ENCODE measurements at regions not wholly inside any gene's neighbourhood (a gene's known extent, or its start where the extent isn't known, plus 50 kb on each side); places are given as distances from the start of the nearest gene placed in this dataset.

GRCh38 chr13:33642374-33643065 lies 175.4 kb upstream of the RFC3 start:
- H3K36me3 ChIP-seq = no peaks in the 10 kb centered on the region
- TF ChIP-seq POLR2A (IDR thresholded peaks at IDR 0.05) = no peak
- peak in 1 of 3 donors; percentile 53 for TF ChIP-seq POLR2AphosphoS5 (IDR thresholded peaks at IDR 0.05)
- H3K4me1 ChIP-seq = peaks cover 35% of the 10 kb centered on the region

GRCh38 chr13:33644581-33645543 lies 173.1 kb upstream of the RFC3 start:
- Histone ChIP-seq H3K27me3 (no peaks in the 10 kb centered on the region), H3K36me3 (no peaks in the 10 kb centered on the region), H3K9me3 (no peaks in the 10 kb centered on the region), H3K4me1 (peaks cover 29% of the 10 kb centered on the region), H3K4me3 (no peak overlapping the region), H3K27ac (peak overlapping the region; percentile 57)
- TF ChIP-seq EP300 (IDR thresholded peaks at IDR 0.05) = no peak
- TF ChIP-seq POLR2AphosphoS5 (IDR thresholded peaks at IDR 0.05) = peak in 1 of 3 donors; percentile 69
- TF ChIP-seq, protein P1, sequence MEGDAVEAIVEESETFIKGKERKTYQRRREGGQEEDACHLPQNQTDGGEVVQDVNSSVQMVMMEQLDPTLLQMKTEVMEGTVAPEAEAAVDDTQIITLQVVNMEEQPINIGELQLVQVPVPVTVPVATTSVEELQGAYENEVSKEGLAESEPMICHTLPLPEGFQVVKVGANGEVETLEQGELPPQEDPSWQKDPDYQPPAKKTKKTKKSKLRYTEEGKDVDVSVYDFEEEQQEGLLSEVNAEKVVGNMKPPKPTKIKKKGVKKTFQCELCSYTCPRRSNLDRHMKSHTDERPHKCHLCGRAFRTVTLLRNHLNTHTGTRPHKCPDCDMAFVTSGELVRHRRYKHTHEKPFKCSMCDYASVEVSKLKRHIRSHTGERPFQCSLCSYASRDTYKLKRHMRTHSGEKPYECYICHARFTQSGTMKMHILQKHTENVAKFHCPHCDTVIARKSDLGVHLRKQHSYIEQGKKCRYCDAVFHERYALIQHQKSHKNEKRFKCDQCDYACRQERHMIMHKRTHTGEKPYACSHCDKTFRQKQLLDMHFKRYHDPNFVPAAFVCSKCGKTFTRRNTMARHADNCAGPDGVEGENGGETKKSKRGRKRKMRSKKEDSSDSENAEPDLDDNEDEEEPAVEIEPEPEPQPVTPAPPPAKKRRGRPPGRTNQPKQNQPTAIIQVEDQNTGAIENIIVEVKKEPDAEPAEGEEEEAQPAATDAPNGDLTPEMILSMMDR (IDR thresholded peaks at IDR 0.05) = no peak
- TF ChIP-seq POLR2A (IDR thresholded peaks at IDR 0.05) = peak in 1 of 2 donors; percentile 14
- WGBS = 60% methylated on average over 8 of the region's 8 CpGs
- no peak for DNase-seq (ENCODE audit: low spot score in 2 of 2)

More at GRCh38 chr13:33642374-33643065, 175.4 kb upstream of the RFC3 start:
- WGBS = 58% methylated on average over 7 of the region's 7 CpGs
- no peak overlapping the region for H3K4me3 ChIP-seq
- H3K9me3 ChIP-seq = no peaks in the 10 kb centered on the region
- H3K27ac ChIP-seq = peak overlapping the region; percentile 61
- DNase-seq (ENCODE audit: low spot score in 2 of 2) = peak in 1 of 2 donors; percentile 78
- H3K27me3 ChIP-seq = no peaks in the 10 kb centered on the region

DNA sequence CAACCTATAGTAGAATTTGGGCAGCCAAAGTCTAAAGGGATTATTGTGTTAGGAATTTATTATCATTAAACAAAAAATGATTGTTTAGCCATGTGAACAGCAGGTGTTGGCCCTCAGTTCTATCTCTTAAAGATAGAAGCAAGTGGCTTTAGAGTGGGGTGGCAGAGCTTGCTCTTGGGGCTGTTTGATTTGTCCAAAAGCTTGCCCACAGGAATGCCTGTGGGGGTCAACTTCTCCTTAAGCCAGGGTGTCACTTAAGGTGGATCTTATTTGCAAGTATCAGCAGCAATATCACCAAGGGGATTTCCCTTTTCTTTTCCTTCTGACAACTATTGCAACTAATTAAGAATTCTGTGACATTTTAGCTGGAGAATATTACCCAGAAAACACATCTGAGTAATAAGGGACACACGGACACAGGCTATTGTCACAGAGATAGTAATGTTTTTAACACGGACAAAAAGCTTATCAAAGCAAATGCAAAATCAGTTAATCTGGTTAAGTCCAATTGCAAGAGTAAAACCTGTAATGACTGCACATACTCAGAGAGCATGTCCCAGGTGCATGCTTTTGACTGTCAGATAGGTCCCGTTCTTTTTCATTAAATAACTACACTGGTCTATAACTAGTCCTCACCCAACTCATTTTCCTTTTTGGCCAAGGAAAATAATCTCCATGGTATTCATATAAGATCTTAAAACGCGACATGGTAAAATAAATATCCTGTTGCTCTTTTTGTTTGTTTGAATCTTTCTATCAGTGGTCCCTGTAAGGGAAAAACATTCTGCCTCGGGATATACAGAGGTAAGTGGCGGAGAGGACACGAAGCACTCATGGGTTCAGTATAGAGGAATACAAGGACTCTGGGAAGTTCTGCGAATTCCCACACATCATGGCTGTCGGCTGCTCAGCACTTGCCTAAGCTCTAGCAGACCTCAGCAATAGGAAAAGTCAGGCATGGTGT lies 172.1 kb upstream of the RFC3 start:
- H3K9me3 ChIP-seq = no peaks in the 10 kb centered on the region
- no peaks in the 10 kb centered on the region for H3K27me3 ChIP-seq
- no peak overlapping the region for H3K4me3 ChIP-seq
- peaks cover 23% of the 10 kb centered on the region for H3K4me1 ChIP-seq
- TF ChIP-seq EP300 (IDR thresholded peaks at IDR 0.05) (no peak), POLR2AphosphoS5 (IDR thresholded peaks at IDR 0.05) (no peak), POLR2A (IDR thresholded peaks at IDR 0.05) (no peak)
- TF ChIP-seq, protein P1 (IDR thresholded peaks at IDR 0.05) = no peak
- no peak for DNase-seq (ENCODE audit: low spot score in 2 of 2)
- H3K27ac ChIP-seq = peak overlapping the region; percentile 57
- H3K36me3 ChIP-seq = no peaks in the 10 kb centered on the region
- 87% methylated on average over 10 of the region's 10 CpGs for WGBS

DNA sequence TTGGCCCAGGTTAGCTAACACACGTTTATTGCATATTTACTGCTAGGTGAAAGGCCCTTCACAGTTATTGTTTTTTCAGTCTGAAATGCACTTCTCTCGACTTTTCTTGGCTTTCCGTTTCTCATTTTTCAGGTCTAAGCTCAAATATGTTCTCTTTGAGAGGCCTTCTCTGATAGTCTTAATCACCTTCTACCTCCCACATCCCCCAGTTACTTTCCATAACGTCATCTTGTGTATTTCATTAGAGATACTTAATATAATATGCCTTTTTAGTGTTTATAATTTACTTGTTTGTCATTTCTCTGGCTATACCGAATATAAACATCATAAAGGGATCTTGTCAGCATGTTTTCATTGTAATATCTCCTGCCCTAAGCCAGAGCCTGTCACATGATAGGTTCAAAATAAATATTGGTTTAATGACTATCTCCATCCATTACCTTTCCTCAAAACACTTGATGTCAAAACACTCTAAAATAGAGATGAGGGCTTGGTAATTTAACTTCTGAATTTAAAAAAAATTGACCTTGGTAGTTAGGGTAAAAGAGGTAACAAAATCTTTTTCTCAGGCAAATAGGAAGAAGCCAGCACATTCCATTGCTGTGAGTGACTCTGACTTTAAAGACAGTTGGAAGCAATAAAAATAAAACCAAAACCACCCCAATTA lies 168.6 kb upstream of the RFC3 start:
- no peaks in the 10 kb centered on the region for H3K4me1 ChIP-seq
- DNase-seq (ENCODE audit: low spot score in 2 of 2) = no peak
- WGBS = 75% methylated on average over 5 of the region's 5 CpGs

DNA sequence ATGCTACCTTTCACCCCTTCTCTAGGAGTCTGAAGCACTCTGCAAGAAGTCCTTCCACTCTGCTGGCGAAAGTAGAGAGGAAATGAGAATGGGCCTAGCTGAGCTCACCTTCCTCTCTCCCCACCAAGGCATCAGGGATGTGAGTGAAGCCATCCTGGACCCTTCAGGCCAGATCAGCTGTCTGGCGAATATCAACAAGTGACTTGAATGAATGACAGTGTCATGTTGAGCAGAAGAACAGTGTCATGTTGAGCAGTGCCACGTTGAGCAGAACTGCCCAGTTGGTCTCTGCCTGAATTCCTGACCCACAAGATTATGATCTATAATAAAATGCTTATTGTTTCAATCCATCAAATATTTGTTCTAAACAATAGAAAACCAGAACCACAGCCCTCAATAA lies 166.2 kb upstream of the RFC3 start:
- no peak overlapping the region for H3K4me3 ChIP-seq
- TF ChIP-seq POLR2A (IDR thresholded peaks at IDR 0.05) (no peak), EP300 (IDR thresholded peaks at IDR 0.05) (no peak), POLR2AphosphoS5 (IDR thresholded peaks at IDR 0.05) (no peak)
- TF ChIP-seq, protein P1 (IDR thresholded peaks at IDR 0.05) = no peak
- no peaks in the 10 kb centered on the region for H3K9me3 ChIP-seq
- H3K27me3 ChIP-seq = no peaks in the 10 kb centered on the region
- 83% methylated on average over 3 of the region's 3 CpGs for WGBS
- no peaks in the 10 kb centered on the region for H3K36me3 ChIP-seq
- H3K4me1 ChIP-seq = no peaks in the 10 kb centered on the region
- H3K27ac ChIP-seq = no peak overlapping the region
- DNase-seq (ENCODE audit: low spot score in 2 of 2) = no peak

More for the DNA sequence above, 168.6 kb upstream of the RFC3 start:
- Histone ChIP-seq H3K36me3 (no peaks in the 10 kb centered on the region), H3K9me3 (no peaks in the 10 kb centered on the region), H3K27ac (no peak overlapping the region), H3K27me3 (no peaks in the 10 kb centered on the region), H3K4me3 (no peak overlapping the region)
- TF ChIP-seq EP300 (IDR thresholded peaks at IDR 0.05) (no peak), POLR2A (IDR thresholded peaks at IDR 0.05) (no peak), POLR2AphosphoS5 (IDR thresholded peaks at IDR 0.05) (no peak)
